ENCODE measurements at regions not wholly inside any gene's neighbourhood (a gene's known extent, or its start where the extent isn't known, plus 50 kb on each side); places are given as distances from the start of the nearest gene placed in this dataset.
"Not testable (repeated sequence)": the region's sequence is repeated elsewhere in the genome, so short reads cannot be mapped to it uniquely, and the experiment has no call there.

GRCh38 chr3:109656225-109656624, 318.9 kb upstream of the DPPA4 start:
- no peak for DNase-seq (ENCODE audit: low spot score)

- DNase-seq (ENCODE audit: low spot score) = no peak
Measured at GRCh38 chr3:109678600-109678999, 341.3 kb upstream of the DPPA4 start.

- DNase-seq (ENCODE audit: low spot score) = no peak
Measured at GRCh38 chr3:109679664-109680063, 342.3 kb upstream of the DPPA4 start.

GRCh38 chr3:109683746-109684145, 346.4 kb upstream of the DPPA4 start:
- DNase-seq (ENCODE audit: low spot score) = no peak

- DNase-seq (ENCODE audit: low spot score) = peak; percentile 89
Measured at GRCh38 chr3:109685084-109686079, 348.0 kb upstream of the DPPA4 start.

- DNase-seq (ENCODE audit: low spot score) = no peak
Measured at GRCh38 chr3:109687626-109688025, 350.3 kb upstream of the DPPA4 start.

- DNase-seq (ENCODE audit: low spot score) = no peak
Measured at GRCh38 chr3:109696932-109697331, 359.6 kb upstream of the DPPA4 start.

GRCh38 chr3:109702252-109702651, 364.9 kb upstream of the DPPA4 start:
- no peak for DNase-seq (ENCODE audit: low spot score)

- DNase-seq (ENCODE audit: low spot score) = no peak
Measured at GRCh38 chr3:109702976-109703375, 365.6 kb upstream of the DPPA4 start.

- not testable (repeated sequence) for DNase-seq (ENCODE audit: low spot score)
Measured at GRCh38 chr3:109705133-109705532, 367.8 kb upstream of the DPPA4 start.

- no peak for DNase-seq (ENCODE audit: low spot score)
Measured at GRCh38 chr3:109707617-109708016, 370.3 kb upstream of the DPPA4 start.

- DNase-seq (ENCODE audit: low spot score) = no peak
Measured at GRCh38 chr3:109713288-109713687, 375.9 kb upstream of the DPPA4 start.

GRCh38 chr3:109715707-109716106, 378.4 kb upstream of the DPPA4 start:
- no peak for DNase-seq (ENCODE audit: low spot score)

- DNase-seq (ENCODE audit: low spot score) = no peak
Measured at GRCh38 chr3:109718850-109719249, 381.5 kb upstream of the DPPA4 start.

GRCh38 chr3:109728861-109729494, 391.6 kb upstream of the DPPA4 start:
- no peak for DNase-seq (ENCODE audit: low spot score)

GRCh38 chr3:109731639-109732473, 394.5 kb upstream of the DPPA4 start:
- DNase-seq (ENCODE audit: low spot score) = peak; percentile 39

- no peak for DNase-seq (ENCODE audit: low spot score)
Measured at GRCh38 chr3:109743981-109744380, 406.6 kb upstream of the DPPA4 start.

GRCh38 chr3:109772520-109772919, 435.2 kb upstream of the DPPA4 start:
- DNase-seq (ENCODE audit: low spot score) = no peak

- DNase-seq (ENCODE audit: low spot score) = no peak
Measured at GRCh38 chr3:109774108-109774507, 436.8 kb upstream of the DPPA4 start.

GRCh38 chr3:109784285-109784684, 446.9 kb upstream of the DPPA4 start:
- no peak for DNase-seq (ENCODE audit: low spot score)

- no peak for DNase-seq (ENCODE audit: low spot score)
Measured at GRCh38 chr3:109784852-109785631, 447.7 kb upstream of the DPPA4 start.

GRCh38 chr3:109803274-109803673, 465.9 kb upstream of the DPPA4 start:
- no peak for DNase-seq (ENCODE audit: low spot score)
